ENCODE measurements at regions not wholly inside any gene's neighbourhood (a gene's known extent, or its start where the extent isn't known, plus 50 kb on each side); places are given as distances from the start of the nearest gene placed in this dataset.

GRCh38 chr5:88393042-88393441, 124.4 kb upstream of the TMEM161B start:
- no peak for TF ChIP-seq CTCF (IDR thresholded peaks at IDR 0.05; ENCODE audit: insufficient read depth, low read depth, low read length)
- H3K4me3 ChIP-seq (ENCODE audit: low read depth, low read length): no peak overlapping the region
- DNase-seq (ENCODE audit: low read depth): no peak

- TF ChIP-seq CTCF (IDR thresholded peaks at IDR 0.05; ENCODE audit: insufficient read depth, low read depth, low read length): no peak
- DNase-seq (ENCODE audit: low read depth): no peak
- no peak overlapping the region for H3K4me3 ChIP-seq (ENCODE audit: low read depth, low read length)
Observed at GRCh38 chr5:88391991-88392390, 123.3 kb upstream of the TMEM161B start.

- DNase-seq (ENCODE audit: low read depth): no peak
- no peak for TF ChIP-seq CTCF (IDR thresholded peaks at IDR 0.05; ENCODE audit: insufficient read depth, low read depth, low read length)
Observed at GRCh38 chr5:88391116-88391515, 122.5 kb upstream of the TMEM161B start.

GRCh38 chr5:88390481-88390880, 121.8 kb upstream of the TMEM161B start:
- no peak for TF ChIP-seq CTCF (IDR thresholded peaks at IDR 0.05; ENCODE audit: insufficient read depth, low read depth, low read length)
- H3K4me3 ChIP-seq (ENCODE audit: low read depth, low read length): no peak overlapping the region
- no peak for DNase-seq (ENCODE audit: low read depth)

More at GRCh38 chr5:88391116-88391515, 122.5 kb upstream of the TMEM161B start:
- H3K4me3 ChIP-seq (ENCODE audit: low read depth, low read length): no peak overlapping the region

- TF ChIP-seq CTCF (IDR thresholded peaks at IDR 0.05; ENCODE audit: insufficient read depth, low read depth, low read length): no peak
- no peak overlapping the region for H3K4me3 ChIP-seq (ENCODE audit: low read depth, low read length)
Observed at GRCh38 chr5:88390096-88390441, 121.4 kb upstream of the TMEM161B start.

GRCh38 chr5:88389338-88390095, 120.9 kb upstream of the TMEM161B start:
- TF ChIP-seq CTCF (IDR thresholded peaks at IDR 0.05; ENCODE audit: insufficient read depth, low read depth, low read length): no peak
- no peak for DNase-seq (ENCODE audit: low read depth)
- no peak overlapping the region for H3K4me3 ChIP-seq (ENCODE audit: low read depth, low read length)

More at GRCh38 chr5:88390096-88390441, 121.4 kb upstream of the TMEM161B start:
- no peak for DNase-seq (ENCODE audit: low read depth)

All from fibroblast of villous mesenchyme (primary cell).